ENCODE measurements at regions not wholly inside any gene's neighbourhood (a gene's known extent, or its start where the extent isn't known, plus 50 kb on each side); places are given as distances from the start of the nearest gene placed in this dataset.

DNA sequence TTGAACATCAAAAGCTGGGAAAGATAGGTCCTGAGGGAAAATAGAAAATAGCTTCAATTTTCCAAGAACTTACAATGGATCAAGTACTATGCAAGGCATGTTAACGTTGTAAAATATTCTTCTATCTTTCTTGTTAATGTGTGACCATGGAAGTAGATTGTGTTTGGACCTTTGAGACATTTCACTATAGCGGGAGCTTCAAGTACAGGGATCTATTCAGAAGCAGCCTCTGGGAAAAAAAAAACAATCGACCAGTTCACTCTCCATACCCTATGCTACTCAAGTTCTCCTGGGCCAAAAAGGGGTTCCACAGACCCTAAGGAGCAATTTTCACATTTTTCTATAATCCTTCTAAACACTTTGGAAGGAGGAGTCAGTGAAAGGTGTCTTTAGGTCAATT lies 54.1 kb upstream of the ATP10B start:
- no peak for DNase-seq (ENCODE audit: low spot score)
- no peak for ATAC-seq (ENCODE audit: low FRiP score)
- TF ChIP-seq CTCF (IDR thresholded peaks at IDR 0.05), result no peak

DNA sequence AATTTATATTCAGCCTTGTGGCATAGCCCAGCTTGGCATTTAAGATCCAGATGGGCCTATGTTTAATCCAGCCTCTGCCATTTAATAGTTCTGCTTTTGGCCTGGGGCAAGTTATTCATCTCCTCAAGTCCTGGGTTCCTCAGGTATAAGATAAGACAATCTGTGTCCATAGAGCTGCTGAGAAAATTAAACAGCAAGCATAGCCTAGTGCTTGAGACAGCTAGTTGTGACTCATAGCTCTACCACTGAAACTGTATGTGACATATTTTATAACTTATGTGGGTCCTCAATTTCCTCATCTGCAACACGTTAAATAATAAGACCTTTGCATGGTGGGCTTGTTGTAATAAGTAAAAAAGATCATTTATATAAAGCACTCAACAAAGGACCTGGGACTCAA lies 53.3 kb upstream of the ATP10B start:
- ATAC-seq (ENCODE audit: low FRiP score) (no peak), DNase-seq (ENCODE audit: low spot score) (no peak)
- TF ChIP-seq CTCF (IDR thresholded peaks at IDR 0.05), result no peak

- ATAC-seq (ENCODE audit: low FRiP score), result no peak
- no peak for TF ChIP-seq CTCF (IDR thresholded peaks at IDR 0.05)
- no peak for DNase-seq (ENCODE audit: low spot score)
Measured at GRCh38 chr5:160904591-160904990, 52.6 kb upstream of the ATP10B start.

- ATAC-seq (ENCODE audit: low FRiP score) (no peak), DNase-seq (ENCODE audit: low spot score) (no peak)
- TF ChIP-seq CTCF (IDR thresholded peaks at IDR 0.05), result no peak
Measured at GRCh38 chr5:160903551-160903950, 51.5 kb upstream of the ATP10B start.

DNA sequence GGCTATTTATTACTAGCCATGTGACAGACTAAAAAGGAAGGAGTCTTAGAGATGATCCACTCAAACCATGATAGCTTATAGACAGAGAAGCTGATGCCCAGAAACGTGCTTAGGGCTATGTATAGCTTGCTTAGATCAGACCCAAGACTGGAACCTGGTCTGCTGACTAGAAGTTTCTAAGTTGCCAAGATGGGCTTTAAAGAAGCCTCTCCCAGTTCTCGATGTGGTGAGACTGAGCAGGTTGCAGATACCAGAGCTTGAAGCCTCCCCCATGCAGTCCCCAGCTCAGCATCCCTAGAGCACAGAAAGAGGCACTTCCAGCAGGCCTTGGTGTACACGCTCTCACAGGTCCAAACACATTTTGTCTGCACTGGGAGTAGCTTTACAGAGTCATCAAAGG lies 51.1 kb upstream of the ATP10B start:
- TF ChIP-seq CTCF (IDR thresholded peaks at IDR 0.05), result no peak
- DNase-seq (ENCODE audit: low spot score) (no peak), ATAC-seq (ENCODE audit: low FRiP score) (no peak)
